ENCODE measurements at regions not wholly inside any gene's neighbourhood (a gene's known extent, or its start where the extent isn't known, plus 50 kb on each side); places are given as distances from the start of the nearest gene placed in this dataset.

DNA sequence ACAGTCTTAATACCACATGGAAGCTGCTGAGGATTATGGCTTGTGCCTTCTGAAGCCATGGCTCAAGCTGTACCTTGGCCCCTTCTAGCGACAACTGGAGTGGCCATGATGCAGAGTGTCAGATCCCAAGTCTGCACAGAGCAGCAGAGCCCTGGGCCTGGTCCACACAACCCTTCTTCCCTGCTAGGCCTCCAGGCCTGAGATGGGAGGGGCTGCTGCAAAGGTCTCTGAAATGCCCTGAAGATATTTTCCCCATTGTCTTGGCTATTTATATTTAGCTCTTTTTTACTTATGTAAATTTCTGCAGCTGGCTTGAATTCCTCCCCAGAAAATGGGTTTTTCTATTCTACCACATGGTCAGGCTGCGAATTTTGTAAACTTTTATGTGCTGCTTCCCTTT is 804.6 kb upstream of the ZWINT start:
- no TSS peak for BruUV-seq (replicated peaks)
- no peak for ATAC-seq

DNA sequence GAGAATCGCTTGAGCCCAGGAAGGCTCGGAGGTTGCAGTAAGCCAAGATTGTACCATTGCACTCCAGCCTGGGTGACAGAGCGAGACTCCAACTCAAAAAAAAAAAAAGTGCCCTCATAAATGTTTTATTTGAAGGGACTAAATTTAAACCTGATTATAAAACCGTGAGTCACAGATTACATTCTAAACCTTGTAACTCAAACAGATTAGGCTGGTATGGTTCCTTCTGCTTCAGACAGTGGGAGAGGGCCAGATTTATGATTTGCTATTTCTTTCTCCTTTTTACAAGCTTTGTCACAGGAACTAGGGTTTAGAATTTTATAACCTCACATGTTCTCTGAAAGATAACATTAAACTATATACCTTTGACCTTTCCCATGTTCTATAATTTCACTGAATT is 801.2 kb upstream of the ZWINT start:
- H3K36me3 ChIP-seq (ENCODE audit: control insufficient read depth, insufficient read depth, low read length) = no peaks in the 10 kb centered on the region
- TF ChIP-seq, protein P1, sequence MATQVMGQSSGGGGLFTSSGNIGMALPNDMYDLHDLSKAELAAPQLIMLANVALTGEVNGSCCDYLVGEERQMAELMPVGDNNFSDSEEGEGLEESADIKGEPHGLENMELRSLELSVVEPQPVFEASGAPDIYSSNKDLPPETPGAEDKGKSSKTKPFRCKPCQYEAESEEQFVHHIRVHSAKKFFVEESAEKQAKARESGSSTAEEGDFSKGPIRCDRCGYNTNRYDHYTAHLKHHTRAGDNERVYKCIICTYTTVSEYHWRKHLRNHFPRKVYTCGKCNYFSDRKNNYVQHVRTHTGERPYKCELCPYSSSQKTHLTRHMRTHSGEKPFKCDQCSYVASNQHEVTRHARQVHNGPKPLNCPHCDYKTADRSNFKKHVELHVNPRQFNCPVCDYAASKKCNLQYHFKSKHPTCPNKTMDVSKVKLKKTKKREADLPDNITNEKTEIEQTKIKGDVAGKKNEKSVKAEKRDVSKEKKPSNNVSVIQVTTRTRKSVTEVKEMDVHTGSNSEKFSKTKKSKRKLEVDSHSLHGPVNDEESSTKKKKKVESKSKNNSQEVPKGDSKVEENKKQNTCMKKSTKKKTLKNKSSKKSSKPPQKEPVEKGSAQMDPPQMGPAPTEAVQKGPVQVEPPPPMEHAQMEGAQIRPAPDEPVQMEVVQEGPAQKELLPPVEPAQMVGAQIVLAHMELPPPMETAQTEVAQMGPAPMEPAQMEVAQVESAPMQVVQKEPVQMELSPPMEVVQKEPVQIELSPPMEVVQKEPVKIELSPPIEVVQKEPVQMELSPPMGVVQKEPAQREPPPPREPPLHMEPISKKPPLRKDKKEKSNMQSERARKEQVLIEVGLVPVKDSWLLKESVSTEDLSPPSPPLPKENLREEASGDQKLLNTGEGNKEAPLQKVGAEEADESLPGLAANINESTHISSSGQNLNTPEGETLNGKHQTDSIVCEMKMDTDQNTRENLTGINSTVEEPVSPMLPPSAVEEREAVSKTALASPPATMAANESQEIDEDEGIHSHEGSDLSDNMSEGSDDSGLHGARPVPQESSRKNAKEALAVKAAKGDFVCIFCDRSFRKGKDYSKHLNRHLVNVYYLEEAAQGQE (IDR thresholded peaks at IDR 0.05; ENCODE audit: insufficient read depth in 1 of 2, low read depth in 2 of 2, low read length in 1 of 2) = no peak
- ChIA-PET POLR2A (no interaction called here), CTCF (no interaction called here)
- H3K4me3 ChIP-seq (ENCODE audit: low read depth in 2 of 2, low read length in 2 of 2) = no peak overlapping the region
- in situ Hi-C loops (cut with HindIII; ENCODE audit: low pct_unique_long_range_greater_than_20kb, low sequenced_read_pairs) = no loop called here
- no peaks in the 10 kb centered on the region for H3K4me1 ChIP-seq (ENCODE audit: control insufficient read depth, insufficient read depth, low read length)
- intact Hi-C loops (cut with micrococcal nuclease; ENCODE audit: unreplicated experiment) = no loop called here
- ATAC-seq (no peak), DNase-seq (ENCODE audit: low read depth, low spot score) (no peak)
- H3K27me3 ChIP-seq (ENCODE audit: control insufficient read depth, insufficient read depth, low read length) = no peaks in the 10 kb centered on the region
- no peaks in the 10 kb centered on the region for H3K9me3 ChIP-seq (ENCODE audit: control insufficient read depth, insufficient read depth, low read depth, low read length)
- H3K27ac ChIP-seq (ENCODE audit: low read length) = no peak overlapping the region
- no TSS peak for BruUV-seq (replicated peaks)

More for the DNA sequence above, 804.6 kb upstream of the ZWINT start:
- no peaks in the 10 kb centered on the region for H3K9me3 ChIP-seq (ENCODE audit: control insufficient read depth, insufficient read depth, low read depth, low read length)
- TF ChIP-seq TCF7L2 (IDR thresholded peaks at IDR 0.05; ENCODE audit: low read depth, low read length) = no peak
- DNase-seq (ENCODE audit: low read depth, low spot score) = no peak
- no peak overlapping the region for H3K27ac ChIP-seq (ENCODE audit: low read length)
- H3K4me1 ChIP-seq (ENCODE audit: control insufficient read depth, insufficient read depth, low read length) = no peaks in the 10 kb centered on the region
- intact Hi-C loops (cut with micrococcal nuclease; ENCODE audit: unreplicated experiment) (no loop called here), in situ Hi-C loops (cut with HindIII; ENCODE audit: low pct_unique_long_range_greater_than_20kb, low sequenced_read_pairs) (no loop called here)
- H3K27me3 ChIP-seq (ENCODE audit: control insufficient read depth, insufficient read depth, low read length) = no peaks in the 10 kb centered on the region
- H3K36me3 ChIP-seq (ENCODE audit: control insufficient read depth, insufficient read depth, low read length) = no peaks in the 10 kb centered on the region
- no peak overlapping the region for H3K4me3 ChIP-seq (ENCODE audit: low read depth in 2 of 2, low read length in 2 of 2)
- CTCF ChIA-PET = no interaction called here
- POLR2A ChIA-PET = no interaction called here

DNA sequence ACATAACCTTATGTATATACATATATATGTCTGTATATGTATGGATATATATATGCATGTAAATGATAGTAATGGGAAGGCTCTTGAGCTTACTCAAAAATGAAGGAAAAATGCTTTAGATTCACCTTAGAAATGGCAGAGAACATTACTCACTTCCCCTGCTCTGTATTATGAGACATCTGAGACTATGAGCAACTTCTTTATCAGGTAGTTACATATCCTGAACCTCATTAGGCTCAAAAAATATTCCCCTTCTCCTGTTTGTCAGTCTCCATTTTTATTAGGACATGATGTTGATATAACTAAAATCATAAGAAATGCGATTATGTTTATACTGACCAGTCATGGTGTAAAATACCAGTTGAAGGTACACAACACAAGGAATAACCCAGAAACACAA is 800.1 kb upstream of the ZWINT start:
- Histone ChIP-seq H3K9me3 (ENCODE audit: control insufficient read depth, insufficient read depth, low read depth, low read length) (no peaks in the 10 kb centered on the region; the same call in 1 of the 2 replicates), H3K4me1 (ENCODE audit: control insufficient read depth, insufficient read depth, low read length) (no peaks in the 10 kb centered on the region), H3K27me3 (ENCODE audit: control insufficient read depth, insufficient read depth, low read length) (no peaks in the 10 kb centered on the region), H3K4me3 (ENCODE audit: low read depth in 2 of 2, low read length in 2 of 2) (no peak overlapping the region), H3K27ac (ENCODE audit: low read length) (no peak overlapping the region), H3K36me3 (ENCODE audit: control insufficient read depth, insufficient read depth, low read length) (no peaks in the 10 kb centered on the region)
- BruUV-seq (replicated peaks) = no TSS peak
- POLR2A ChIA-PET = no interaction called here
- in situ Hi-C loops (cut with HindIII; ENCODE audit: low pct_unique_long_range_greater_than_20kb, low sequenced_read_pairs) (no loop called here), intact Hi-C loops (cut with micrococcal nuclease; ENCODE audit: unreplicated experiment) (no loop called here)
- ATAC-seq (no peak), DNase-seq (ENCODE audit: low read depth, low spot score) (no peak)
- CTCF ChIA-PET = no interaction called here
- TF ChIP-seq, protein P2, sequence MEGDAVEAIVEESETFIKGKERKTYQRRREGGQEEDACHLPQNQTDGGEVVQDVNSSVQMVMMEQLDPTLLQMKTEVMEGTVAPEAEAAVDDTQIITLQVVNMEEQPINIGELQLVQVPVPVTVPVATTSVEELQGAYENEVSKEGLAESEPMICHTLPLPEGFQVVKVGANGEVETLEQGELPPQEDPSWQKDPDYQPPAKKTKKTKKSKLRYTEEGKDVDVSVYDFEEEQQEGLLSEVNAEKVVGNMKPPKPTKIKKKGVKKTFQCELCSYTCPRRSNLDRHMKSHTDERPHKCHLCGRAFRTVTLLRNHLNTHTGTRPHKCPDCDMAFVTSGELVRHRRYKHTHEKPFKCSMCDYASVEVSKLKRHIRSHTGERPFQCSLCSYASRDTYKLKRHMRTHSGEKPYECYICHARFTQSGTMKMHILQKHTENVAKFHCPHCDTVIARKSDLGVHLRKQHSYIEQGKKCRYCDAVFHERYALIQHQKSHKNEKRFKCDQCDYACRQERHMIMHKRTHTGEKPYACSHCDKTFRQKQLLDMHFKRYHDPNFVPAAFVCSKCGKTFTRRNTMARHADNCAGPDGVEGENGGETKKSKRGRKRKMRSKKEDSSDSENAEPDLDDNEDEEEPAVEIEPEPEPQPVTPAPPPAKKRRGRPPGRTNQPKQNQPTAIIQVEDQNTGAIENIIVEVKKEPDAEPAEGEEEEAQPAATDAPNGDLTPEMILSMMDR (IDR thresholded peaks at IDR 0.05) = no peak
- no peak for TF ChIP-seq POLR2AphosphoS5 (IDR thresholded peaks at IDR 0.05; ENCODE audit: low read depth, low read length)
- TF ChIP-seq, protein P1 (IDR thresholded peaks at IDR 0.05; ENCODE audit: insufficient read depth in 1 of 2, low read depth in 2 of 2, low read length in 1 of 2) = no peak
- no peak for TF ChIP-seq TCF7L2 (IDR thresholded peaks at IDR 0.05; ENCODE audit: low read depth, low read length)
- no peak for TF ChIP-seq SIN3A (IDR thresholded peaks at IDR 0.05; ENCODE audit: borderline replicate concordance, insufficient read depth, low read depth, low read length)

Data from Panc1 (cell line).